T-helper 2 cell (primary cell): ENCODE measurements at regions not wholly inside any gene's neighbourhood (a gene's known extent, or its start where the extent isn't known, plus 50 kb on each side); places are given as distances from the start of the nearest gene placed in this dataset.

Experiments
- DNase-seq, 5 experiments: peaks; one replicate each; pipeline versions ENCODE4 v3.0.0 to v3.0.0-alpha.2; 2012 to 2022

DNA sequence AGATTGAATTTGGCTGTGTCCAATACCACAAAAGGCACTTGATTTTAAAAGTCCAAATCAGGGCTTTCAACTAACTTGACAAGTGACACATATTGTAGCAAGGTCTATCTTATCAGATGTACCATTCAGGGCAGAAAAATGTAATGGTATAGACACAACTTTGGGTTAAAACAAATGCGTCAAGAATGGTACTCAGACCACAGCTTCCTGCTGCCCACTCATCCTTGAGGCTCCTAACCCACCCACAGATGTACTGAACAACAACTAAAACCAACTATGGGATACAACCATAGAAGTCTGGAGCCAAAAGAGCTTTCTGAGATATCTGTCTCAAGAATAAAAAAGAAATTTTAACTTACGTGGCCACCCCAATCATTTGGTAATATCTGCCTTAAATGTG lies 105.2 kb downstream of the RBM43 start:
- DNase-seq, result peak in 1 of 5 experiments; percentile 3

DNA sequence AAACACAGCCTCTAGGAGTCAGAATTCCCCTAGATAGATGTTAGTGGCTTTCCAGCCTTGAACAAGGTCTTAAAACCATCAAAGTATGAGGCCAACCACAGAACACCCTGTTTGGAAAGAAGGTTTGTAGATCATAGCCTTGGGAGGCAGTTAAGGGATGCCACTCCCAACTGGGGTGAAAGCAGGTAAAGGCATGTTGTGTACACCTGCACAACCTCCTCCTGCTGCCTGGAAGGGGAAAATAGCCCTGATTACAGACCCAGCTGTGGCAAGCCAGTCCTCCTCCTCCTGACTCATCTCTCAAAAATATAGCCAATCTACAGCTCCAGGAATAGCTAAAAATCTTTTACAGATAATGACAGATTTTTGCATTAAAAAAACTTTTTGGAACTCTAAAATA lies 108.1 kb downstream of the RBM43 start:
- no peak for DNase-seq

DNA sequence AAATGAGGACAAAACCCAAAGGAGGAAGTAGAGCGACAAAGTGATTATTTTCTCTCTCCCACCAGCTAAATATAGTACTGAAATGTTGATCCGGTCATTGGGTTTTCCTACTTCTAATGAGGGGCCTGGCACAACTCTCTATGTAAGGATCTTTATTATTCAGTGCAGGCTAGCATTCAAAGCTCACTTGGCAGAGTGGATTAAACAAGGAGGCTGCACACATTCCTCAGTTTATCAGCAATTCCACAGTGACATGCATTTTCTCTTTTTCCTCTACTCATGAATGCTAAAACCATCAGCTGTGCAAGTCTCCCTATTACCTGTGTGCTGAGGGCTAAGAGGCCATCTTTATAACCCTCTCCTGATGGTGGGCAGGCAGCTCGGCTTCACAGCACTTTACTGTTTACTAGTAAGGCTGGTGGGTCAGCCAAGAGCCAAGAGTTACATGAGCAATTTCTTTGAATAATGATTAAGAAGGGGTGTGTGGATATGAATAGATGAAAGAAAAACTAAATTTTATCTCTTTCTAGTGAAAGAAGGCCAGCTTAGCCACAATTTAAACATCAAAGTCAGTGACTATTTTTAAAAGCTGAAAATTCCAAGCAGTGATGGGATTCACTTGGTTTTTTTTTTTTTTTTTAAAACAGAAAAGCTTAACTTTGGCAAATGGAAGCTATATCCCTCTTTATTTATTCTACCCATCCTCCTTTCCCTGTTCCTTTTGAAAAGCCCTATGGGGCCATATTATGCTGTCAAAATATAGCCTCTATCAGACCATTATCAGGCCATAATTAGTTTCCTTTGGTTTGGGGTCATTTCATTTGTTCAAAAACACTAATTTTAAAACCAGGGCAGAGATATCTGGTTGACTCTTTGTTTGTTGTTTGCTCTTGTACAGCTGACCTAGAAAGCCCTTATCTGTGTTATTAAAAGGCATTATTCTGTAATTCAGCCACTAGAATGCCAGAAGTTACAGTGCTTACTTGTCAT lies 111.0 kb downstream of the RBM43 start:
- DNase-seq, result no peak

DNA sequence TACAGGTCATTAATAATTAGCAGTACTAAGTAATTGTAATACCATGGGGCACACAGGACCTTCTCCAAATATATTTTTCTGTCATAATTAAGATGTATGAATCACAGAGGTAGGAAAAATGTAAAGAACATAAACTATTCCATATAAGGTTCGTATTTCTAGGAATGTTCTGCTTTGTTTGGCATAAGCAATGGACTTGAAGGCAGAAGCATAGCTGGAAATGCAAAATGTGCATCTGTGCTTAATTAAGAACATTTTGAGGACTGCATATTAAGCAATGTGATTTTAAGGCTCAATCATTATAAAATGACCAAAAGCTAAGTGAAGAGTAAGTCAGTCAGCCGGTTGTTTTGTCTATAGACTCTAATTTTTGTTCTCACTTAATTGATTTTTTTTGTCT lies 123.2 kb downstream of the RBM43 start:
- DNase-seq, result no peak

DNA sequence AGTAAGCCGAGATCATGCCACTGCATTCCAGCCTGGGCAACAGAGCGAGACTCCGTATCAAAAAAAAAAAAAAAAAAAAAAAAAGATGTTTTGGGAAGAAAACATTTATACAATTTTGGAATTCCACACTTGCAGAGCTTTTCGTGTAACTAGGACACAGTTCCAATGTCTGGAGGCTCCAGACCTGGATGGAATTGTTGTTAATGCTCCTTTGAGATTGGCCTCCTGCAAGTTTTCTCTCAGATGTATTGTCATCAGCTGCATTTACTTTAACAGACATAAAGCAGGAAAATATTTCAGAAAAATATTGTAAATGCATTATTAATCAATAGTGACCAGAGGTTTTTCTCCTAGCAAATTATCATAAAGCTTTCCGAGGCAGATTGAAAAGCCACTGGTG lies 124.1 kb downstream of the RBM43 start:
- no peak for DNase-seq

DNA sequence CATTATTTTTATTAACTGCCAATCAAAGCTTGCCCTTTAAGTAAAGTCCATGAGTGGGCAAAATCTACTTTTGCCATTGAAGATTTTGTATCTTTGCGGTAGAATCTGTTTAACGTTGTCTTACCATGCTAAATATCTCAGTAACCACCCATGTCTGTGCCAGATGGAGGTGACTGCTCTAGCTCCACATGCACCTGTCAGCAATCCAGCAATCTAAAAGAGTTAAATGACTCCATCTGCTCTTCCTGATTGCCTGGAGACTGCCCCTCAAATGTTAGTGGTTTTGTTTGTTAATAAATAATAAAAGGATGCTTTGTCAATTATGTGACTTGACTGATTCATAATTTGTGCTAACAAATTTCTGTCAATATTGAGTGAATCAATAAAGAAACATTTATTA lies 141.7 kb downstream of the RBM43 start:
- DNase-seq, result no peak

DNA sequence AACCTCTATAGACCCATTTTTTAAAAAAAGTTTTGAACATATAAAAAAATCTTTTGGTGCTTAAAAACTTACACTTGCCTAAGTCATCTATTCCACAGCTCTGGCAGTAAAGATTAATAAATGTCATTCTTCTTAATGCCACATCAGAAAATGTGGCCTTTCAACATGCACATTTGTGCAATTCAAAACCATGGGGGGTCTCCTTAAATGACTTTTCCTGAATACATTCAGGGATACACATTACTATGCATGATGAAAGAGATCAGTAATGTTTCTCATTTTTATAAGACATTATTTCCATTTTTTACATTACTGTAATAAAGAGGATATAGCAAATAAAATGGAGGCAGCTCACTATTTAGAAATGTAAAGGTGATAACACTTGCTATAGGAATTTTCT lies 142.3 kb downstream of the RBM43 start:
- DNase-seq, result no peak

DNA sequence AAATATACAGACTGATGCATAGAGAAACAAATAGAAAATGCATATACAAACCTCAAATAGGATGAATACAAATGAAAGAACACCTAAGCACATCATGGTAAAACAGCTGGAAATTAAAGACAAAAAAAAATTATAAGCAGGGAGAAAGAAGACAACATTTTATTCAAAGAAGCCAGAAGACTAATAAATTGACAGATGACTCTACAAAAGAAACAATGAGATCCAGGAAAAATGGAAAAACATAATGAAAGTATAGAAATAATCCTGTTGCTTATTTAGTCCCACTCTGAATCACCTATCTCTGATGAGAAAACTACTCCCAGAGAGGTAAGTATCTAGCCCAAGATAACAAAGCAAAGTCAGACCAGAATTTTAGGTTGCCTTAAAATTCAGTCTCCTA lies 143.4 kb downstream of the RBM43 start:
- DNase-seq, result no peak

DNA sequence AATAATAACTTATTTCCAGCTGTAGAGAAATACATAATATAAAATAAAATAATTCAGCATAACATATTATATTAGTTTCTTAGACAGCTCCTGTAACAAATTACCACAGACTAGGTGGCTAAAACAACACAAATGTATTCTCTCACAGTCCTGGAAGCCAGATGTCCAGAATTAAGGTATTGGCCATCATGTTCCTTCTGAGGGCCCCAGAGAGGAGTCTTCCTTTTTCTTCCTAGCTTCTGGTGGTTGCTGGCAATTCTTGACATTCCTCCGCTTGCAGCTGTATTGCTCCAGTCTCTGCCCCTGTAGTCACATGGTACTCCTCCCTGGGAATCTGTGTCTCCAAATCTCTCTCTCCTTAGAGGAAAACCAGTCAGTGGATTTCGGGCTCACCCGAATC lies 146.8 kb downstream of the RBM43 start:
- DNase-seq, result no peak

DNA sequence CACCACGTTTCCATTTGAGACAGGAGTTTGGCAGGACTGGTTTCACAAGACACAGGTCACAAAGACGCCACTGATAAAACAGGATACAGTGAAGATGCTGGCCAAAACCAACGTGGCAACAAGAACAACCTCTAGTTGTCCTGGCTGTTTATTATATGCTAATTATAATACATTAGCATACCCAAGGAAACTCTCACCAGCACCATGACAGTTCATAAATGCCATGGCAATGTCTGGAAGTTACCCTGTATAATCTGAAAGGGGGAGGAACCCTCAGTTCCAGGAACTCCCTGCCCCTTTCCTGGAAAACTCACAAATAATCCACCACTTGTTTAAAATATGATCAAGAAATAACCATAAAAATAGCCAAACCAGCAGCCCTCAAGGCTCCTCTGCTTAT lies 148.3 kb downstream of the RBM43 start:
- DNase-seq, result no peak

DNA sequence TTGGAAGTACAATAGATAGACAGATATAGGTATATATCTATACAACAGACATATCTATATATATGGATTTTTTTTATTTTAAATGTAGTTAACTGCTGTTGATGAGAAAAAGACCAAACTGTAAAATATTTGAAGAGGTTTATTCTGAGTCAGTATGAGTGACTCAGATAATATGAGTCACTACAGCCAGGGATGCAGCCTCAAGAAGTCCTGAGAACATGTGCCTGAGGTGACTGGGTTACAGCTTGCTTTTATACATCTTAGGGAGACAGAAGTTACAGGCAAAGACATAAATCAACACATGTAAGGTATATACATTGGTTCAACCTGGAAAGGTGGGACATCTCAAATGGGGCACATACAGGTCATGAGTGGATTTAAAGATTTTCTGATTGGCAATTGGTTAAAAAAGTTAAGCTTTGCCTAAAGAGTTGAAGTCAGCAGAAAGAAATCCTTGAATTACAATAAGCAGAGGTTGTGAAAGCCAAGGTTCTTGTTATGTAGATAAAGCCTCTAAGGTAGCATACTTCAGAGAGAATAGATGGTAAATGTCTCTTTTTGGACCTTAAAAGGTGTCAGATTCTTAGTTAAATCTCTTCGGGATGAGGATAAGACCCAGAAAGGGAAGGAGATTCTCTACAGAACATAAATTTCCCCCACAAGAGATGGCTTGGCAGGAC lies 149.9 kb downstream of the RBM43 start:
- no peak for DNase-seq

DNA sequence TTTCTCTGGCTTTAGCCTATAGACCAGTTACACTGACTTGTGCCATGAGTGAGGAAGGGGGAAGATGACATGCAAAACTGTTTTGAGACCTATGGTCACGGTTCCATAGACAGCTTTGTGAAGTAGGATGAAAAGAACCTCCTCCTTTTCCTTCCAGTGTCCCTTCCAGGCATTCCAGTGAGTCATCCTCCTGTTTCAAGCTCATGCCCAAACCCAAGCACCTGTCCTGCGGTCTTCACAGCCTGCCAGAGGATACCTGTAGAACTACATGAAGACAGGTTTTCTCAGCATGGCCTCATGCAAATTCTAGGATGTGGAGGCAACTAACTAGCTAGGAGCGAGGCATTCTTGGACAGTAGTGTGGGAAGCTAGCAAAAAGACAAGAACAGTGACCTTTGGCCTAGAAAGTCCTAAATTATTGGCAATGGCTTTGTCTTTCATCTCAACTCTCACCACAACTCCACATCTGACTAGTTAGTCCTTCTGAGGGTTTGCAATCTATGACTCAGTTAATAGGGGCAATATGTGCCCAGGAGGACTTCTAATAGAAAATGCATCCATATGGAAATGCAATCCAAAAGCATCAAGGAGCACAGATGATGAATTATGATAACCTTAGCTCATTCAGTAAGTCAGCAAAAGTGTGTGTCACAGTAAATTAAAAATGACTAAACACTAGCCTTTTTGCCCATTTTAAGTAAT lies 154.7 kb downstream of the RBM43 start:
- DNase-seq, result no peak

DNA sequence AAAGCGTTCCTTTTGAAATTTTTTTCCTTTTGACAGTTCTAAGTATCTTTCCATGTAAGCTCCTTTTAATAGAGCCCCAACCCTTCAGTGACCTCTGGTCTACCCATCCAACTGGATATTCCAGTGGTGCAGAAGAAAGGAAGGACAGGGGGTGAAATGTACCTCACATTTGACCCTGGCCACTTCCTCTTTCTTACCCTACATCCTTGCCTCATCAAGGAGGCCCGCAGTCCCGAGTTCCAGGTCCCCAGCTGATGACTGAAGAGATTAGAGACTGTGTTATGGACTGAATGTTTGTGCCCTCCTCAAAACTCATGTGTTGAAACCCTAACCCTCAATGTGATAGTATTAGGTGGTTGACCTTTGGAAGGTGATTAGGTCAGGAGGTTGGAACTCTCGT lies 158.1 kb downstream of the RBM43 start:
- no peak for DNase-seq

DNA sequence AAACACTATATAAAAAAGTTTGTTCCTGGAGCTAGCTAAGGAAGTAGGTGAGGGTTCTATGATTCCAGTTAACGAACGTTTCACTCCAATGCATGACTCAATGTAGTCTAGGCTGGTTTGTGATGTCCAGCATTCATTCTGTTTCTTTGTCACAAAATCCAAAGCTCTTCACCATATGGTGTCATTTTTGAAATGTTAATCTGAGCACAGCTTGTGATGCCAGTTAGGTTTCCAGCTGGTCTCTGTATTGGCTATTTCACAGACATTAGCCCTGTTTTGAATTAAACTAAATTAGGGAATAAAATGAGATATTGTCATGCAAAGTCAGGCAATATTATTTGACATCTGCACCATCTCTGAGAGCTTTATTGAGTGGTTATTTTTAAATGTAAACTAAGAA lies 159.4 kb downstream of the RBM43 start:
- DNase-seq, result no peak

DNA sequence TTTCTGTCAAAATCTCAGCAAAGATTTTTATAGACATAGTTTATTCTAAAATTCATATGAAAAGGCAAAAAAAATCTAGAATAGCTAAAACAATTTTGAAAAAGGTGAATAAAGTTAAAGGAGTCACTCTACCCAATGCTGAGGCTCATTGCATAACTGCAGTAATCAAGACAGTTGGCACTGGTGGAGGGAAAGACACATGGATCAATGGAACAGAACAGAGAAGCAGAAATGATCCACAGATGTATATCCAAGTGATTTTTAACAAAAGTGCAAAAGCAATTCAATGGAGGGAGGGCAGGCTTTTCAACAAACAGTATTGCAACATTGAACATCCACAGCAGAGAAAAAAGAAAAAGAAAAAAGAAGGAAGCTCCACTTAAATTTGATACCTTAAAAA lies 162.8 kb downstream of the RBM43 start:
- no peak for DNase-seq

DNA sequence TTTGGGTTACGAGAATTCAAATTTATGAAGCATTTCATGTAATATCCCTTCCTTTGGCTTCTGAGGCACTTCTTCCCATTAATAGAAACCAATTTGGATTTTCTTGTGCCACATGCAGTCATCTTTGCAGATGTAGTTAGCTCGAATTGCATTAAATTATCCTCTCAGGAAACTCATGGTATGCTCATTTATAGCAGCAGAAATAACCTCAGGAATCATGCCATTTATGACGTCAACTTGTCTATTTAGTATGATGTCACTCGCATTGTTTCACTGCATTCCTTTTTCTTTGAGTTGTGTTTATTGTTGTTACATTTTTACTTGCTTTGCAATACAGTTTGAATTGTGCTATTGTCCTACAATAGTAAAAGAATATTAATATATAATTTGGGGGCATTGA lies 163.8 kb downstream of the RBM43 start:
- no peak for DNase-seq

DNA sequence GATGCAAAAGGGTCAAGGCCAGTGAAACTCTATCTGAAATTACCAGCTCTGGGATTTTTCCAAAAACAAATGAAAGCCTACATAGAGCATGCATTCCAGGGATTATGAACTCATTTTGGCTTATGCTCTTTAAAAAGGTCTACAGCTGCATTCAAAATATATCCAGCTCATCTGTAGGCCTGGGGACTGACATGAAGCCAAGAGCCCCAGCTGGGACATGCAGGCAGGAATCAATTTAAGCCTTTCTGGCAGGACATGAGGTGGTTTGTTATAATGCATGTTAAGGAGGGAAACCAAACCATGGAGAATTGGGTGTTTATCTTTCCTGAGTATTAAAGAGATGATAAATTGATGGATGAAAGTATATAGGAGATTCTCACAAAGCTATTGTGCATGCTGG lies 164.5 kb downstream of the RBM43 start:
- no peak for DNase-seq

DNA sequence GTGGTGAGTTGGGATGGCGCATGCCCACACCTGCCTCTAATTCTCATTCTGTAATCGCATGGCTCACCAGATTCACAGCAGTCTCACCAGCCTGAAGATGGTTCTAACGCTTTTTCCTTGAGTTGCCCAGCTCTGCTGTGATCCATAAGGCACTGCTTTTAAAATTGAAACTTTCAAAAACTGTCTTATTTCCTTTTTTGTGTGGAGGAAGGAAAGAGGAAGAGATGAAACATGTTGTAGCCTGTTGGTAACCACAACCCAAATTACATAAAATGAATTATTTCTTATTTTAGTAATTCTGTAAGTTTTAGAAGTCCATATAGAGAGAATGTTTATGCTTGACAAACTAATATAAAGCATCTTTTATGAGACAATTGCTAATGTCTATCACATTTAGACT lies 165.4 kb downstream of the RBM43 start:
- DNase-seq, result no peak

DNA sequence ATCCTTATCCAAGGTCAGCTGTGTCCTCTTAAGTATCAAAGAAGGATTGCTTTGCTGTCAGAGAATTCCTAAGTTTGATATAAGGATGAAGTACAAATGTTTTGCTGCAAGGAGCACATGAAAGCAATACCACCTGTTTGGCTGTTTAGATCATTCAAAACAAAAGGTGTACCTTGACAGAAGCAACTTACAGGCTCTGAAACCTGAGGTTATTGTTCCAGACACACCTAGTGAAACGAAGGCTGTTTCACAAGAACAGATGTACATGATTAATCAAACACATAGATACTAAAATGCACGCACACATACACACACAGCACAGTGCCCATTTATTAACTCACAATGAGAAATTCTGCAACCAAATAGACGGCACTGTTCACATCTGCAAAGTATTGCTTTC lies 166.2 kb downstream of the RBM43 start:
- DNase-seq, result no peak

DNA sequence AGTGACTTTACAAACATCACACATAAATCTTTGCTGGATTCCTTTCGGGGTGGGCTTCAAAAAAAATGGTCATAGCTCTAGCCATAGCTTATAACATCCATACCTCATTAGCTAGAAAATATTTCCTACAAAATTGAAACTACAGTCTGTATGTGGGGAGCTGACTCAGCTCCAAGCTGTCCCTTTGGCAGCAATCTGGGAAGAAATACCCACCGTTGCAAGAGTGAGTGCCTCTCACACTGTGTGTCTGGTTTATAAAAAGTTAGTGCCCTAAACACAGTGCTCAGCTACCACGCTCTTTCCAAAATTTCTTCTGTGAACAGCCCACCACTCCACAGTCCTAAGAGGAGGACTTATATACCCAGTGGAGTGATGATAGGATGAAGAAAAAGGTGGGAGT lies 170.1 kb downstream of the RBM43 start:
- DNase-seq, result no peak

DNA sequence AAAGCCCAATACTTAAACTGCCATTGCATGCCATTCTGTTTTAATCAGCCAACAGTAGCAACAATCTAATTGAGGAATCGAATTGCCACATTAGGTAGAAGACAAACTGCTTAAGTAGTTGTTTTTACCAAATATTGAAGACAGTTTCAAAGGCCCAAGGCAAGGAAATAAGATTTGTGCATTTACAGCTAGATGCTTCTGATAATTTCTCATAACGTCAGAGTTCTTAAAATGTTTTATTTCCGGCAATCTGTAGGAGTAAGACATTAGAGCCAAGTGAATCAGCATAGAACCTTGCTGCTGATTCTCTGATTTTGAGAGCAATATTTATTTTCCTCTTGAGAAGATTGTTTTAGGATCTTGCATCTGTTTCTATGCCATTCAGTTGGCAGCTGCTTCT lies 174.3 kb downstream of the RBM43 start:
- DNase-seq, result no peak

DNA sequence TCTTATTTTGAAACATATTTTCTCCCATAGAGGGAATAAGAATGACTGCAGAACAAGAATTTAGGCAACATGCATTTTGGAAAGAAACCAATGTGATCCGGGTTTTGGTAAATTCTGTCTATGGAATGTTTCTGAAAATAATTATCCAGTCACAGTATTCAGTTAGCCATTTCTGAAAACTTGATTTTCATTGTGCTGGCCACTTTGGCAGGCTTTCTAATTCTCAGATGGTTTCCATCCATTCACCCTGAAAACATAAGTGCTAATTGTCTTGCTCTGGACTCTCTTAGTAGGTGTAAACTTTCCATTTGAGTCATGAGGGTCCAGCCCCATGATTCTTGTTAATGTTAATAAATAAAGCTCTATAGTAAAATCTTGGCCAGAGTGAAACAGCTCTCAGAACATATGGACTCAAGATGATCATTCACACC lies 176.5 kb downstream of the RBM43 start:
- no peak for DNase-seq
